ENCODE measurements at regions not wholly inside any gene's neighbourhood (a gene's known extent, or its start where the extent isn't known, plus 50 kb on each side); places are given as distances from the start of the nearest gene placed in this dataset.

DNA sequence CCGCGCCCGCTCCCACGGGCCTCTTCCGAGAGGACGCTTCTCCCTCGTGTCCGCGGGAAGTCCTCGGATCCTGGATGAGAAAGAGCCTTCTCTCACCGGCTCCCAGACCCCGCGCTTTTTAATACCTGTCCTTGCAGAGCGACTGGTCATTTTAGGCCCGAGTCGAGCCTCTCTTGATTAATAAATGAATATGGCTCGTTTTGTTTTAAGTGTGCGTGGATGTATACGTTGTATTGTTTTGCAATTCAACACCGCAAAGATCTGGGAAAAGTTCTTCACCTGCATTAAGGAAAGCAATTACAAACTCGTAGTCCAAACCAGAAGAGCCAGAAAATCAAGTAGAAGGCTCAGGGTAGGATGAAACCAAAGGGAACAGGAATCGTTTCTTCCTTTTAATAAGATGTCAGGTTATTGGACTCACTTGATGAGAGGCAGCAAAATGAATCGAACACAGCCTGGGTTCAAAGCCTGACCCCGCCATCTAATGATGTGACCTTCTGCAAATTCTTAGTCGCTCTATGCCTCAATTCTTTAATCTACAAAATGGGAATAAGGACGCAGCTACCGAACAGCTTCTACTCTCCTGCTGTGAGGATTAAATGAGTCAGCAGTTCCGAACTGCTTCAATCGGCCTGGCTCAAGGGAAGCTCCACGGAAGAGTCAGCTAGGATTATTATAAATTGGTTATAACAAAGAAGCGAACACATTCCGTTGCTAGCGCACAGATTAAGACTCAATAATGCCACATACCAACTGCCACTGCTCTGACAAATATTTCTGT lies 277.8 kb upstream of the NEBL start:
- H3K27ac ChIP-seq: peak overlapping the region; percentile 47 to 75 (median 70)
- in situ Hi-C loops (cut with MboI; ENCODE audit: low pct_ligation_motif_present in 1 of 4, low pct_unique_long_range_greater_than_20kb in 1 of 4, low sequenced_read_pairs in 3 of 4): no loop called here
- no peaks in the 10 kb centered on the region for H3K36me3 ChIP-seq
- intact Hi-C loops (cut with DNase I; ENCODE audit: low total_unique reads): no loop called here
- H3K4me3 ChIP-seq: peak overlapping the region in 3 of 4 donors; percentile 41 to 66 (median 50)
- 27 to 63% methylated on average over 5 to 33 of the region's 33 CpGs for WGBS, 2 donors (ENCODE audit: low coverage in 1 of 2)
- no peak for DNase-seq
- TF ChIP-seq POLR2AphosphoS5 (IDR thresholded peaks at IDR 0.05) (no peak), EP300 (IDR thresholded peaks at IDR 0.05; ENCODE audit: low read depth) (no peak)
- TF ChIP-seq, protein P1, sequence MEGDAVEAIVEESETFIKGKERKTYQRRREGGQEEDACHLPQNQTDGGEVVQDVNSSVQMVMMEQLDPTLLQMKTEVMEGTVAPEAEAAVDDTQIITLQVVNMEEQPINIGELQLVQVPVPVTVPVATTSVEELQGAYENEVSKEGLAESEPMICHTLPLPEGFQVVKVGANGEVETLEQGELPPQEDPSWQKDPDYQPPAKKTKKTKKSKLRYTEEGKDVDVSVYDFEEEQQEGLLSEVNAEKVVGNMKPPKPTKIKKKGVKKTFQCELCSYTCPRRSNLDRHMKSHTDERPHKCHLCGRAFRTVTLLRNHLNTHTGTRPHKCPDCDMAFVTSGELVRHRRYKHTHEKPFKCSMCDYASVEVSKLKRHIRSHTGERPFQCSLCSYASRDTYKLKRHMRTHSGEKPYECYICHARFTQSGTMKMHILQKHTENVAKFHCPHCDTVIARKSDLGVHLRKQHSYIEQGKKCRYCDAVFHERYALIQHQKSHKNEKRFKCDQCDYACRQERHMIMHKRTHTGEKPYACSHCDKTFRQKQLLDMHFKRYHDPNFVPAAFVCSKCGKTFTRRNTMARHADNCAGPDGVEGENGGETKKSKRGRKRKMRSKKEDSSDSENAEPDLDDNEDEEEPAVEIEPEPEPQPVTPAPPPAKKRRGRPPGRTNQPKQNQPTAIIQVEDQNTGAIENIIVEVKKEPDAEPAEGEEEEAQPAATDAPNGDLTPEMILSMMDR (IDR thresholded peaks at IDR 0.05): no peak
- H3K9me3 ChIP-seq: no peaks in the 10 kb centered on the region
- peaks cover 4 to 45% (median 11%) of the 10 kb centered on the region in 4 donors for H3K4me1 ChIP-seq
- peaks cover 27% of the 10 kb centered on the region for H3K27me3 ChIP-seq

DNA sequence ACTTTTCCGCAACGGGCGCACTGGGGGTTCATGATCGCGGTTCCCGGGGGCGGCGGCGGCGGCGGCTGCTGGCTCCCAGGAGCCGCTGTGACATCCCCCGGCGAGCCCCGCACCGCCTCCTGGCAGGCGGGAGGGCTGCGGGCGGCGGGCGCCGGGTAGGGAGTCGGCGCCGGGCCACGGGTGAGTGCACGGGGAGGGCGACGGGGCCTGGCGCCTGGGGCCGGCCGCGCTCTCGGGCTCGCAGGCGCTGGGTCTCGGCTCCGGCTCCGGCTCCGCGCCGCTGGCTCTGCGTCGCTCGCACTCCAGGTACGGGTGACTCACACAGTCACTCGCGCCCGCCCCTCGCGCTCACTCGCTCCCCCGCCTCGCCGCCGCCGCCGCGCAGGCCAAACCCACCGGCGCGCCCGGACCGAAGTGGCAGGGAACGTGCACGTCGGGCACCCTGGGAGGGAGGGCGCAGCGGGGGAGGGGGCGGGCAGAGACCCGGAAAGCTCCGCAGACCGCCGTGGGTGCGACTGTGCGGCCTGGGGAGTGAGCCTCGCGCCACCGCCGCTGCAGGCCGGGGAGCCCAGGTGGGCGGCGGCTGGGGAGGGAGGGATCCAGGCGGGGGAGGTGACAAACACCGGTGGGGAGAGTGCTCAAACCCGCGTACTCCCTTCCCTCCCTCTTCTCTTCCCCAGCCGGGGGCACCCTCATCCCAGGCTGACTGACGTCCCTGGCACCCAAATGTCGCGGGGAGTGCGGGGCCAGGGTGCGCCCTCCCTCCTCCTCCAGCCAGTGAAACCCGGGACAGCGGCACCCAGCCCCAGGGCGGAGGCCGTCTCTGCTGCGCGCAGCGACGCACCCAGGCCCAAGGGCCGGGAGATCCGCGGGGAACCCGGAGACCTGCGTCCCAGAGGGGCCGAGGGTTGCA lies 276.9 kb upstream of the NEBL start:
- WGBS, 2 donors (ENCODE audit: low coverage in 1 of 2): 2% methylated on average over 39 of the region's 107 CpGs; no CpG with 5 or more reads in 1 of the 2 donors
- H3K4me1 ChIP-seq: peaks cover 4 to 46% (median 11%) of the 10 kb centered on the region in 4 donors
- in situ Hi-C loops (cut with MboI; ENCODE audit: low pct_ligation_motif_present in 1 of 4, low pct_unique_long_range_greater_than_20kb in 1 of 4, low sequenced_read_pairs in 3 of 4) (no loop called here), intact Hi-C loops (cut with DNase I; ENCODE audit: low total_unique reads) (no loop called here)
- DNase-seq: peak; percentile 66
- H3K27ac ChIP-seq: peak overlapping the region; percentile 47 to 75 (median 70)
- no peaks in the 10 kb centered on the region for H3K36me3 ChIP-seq
- H3K27me3 ChIP-seq: peaks cover 27% of the 10 kb centered on the region
- no peak for TF ChIP-seq EP300 (IDR thresholded peaks at IDR 0.05; ENCODE audit: low read depth)
- TF ChIP-seq, protein P1 (IDR thresholded peaks at IDR 0.05): no peak
- peak; percentile 47 for TF ChIP-seq POLR2A (IDR thresholded peaks at IDR 0.05)
- peak in 1 of 3 donors; percentile 64 for TF ChIP-seq POLR2AphosphoS5 (IDR thresholded peaks at IDR 0.05)
- H3K9me3 ChIP-seq: no peaks in the 10 kb centered on the region
- peak overlapping the region; percentile 29 to 66 (median 46) for H3K4me3 ChIP-seq

DNA sequence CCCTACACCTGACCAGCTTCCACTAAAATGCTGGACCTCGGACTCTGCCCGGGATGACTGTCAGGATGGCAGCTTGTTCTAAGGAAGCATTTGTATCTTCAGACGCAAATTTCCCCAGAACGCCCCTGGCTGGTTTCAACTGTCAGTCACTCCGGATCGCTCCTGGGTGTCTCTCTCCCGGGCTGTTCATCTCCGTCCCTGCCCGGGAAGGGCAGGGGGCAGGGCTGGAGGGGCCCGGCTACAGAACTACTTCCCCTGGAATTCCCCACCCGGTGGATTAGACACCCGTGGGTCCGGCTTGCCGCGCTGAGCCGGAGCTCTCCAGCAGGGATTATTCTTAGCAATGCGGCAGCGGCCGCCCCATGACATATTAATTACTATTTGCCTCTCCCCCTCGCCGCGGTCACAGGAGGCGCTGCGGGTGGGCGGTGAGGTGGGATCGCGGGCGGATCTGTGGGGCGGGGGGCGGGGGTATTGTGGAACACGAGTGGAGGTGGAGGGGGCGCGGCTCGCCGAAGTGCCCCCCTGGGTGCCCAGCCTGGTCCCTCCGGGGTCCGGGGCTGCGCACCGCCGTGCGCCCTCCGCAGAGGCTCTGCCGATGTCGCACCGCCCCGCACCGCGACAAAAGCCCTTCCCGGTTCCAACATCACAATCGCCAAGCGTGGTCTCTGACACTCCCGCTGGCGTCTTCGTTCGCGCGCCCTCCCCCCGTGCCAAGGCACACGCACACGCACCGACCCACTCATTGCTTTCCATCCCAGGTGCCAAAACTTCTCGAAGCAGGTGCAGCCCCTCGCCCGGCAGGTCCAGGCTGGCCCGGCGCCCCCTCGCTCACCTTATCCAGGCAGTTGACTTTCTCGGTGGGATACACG lies 276.1 kb upstream of the NEBL start:
- Histone ChIP-seq H3K9me3 (no peaks in the 10 kb centered on the region), H3K4me1 (peaks cover 4 to 46% (median 11%) of the 10 kb centered on the region in 4 donors), H3K27ac (peak overlapping the region; percentile 47 to 75 (median 70)), H3K36me3 (no peaks in the 10 kb centered on the region), H3K4me3 (peak overlapping the region; percentile 29 to 66 (median 46)), H3K27me3 (peaks cover 27% of the 10 kb centered on the region)
- TF ChIP-seq, protein P1 (IDR thresholded peaks at IDR 0.05): no peak
- no peak for TF ChIP-seq POLR2A (IDR thresholded peaks at IDR 0.05)
- no peak for TF ChIP-seq EP300 (IDR thresholded peaks at IDR 0.05; ENCODE audit: low read depth)
- no peak for TF ChIP-seq POLR2AphosphoS5 (IDR thresholded peaks at IDR 0.05)
- peak; percentile 17 for DNase-seq
- intact Hi-C loops (cut with DNase I; ENCODE audit: low total_unique reads): no loop called here
- in situ Hi-C loops (cut with MboI; ENCODE audit: low pct_ligation_motif_present in 1 of 4, low pct_unique_long_range_greater_than_20kb in 1 of 4, low sequenced_read_pairs in 3 of 4): no loop called here
- WGBS, 2 donors (ENCODE audit: low coverage in 1 of 2): 7% methylated on average over 49 of the region's 69 CpGs; no CpG with 5 or more reads in 1 of the 2 donors
